ENCODE measurements at regions not wholly inside any gene's neighbourhood (a gene's known extent, or its start where the extent isn't known, plus 50 kb on each side); places are given as distances from the start of the nearest gene placed in this dataset.
"Not testable (repeated sequence)": the region's sequence is repeated elsewhere in the genome, so short reads cannot be mapped to it uniquely, and the experiment has no call there.

DNA sequence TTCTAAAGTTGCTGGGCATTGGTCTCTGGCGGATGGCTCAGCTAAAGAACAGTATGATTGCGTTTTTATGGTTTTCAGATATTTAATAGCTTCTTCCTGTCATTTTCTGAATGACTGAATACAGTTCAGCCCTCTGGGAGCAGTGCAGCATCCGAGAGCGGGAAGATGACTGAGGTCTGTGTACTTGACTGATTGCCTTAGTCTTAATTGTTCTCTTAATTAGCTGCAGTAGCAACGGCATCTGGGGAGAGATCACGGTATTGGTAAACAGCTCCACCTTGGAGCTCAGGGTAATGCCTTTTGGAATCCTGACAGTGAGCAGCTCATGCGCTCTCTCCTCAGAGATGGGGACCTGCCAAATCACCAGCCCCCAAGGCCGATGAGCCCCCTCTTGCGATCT lies 481.4 kb upstream of the SPRED2 start:
- DNase-seq (ENCODE audit: low read depth): no peak

DNA sequence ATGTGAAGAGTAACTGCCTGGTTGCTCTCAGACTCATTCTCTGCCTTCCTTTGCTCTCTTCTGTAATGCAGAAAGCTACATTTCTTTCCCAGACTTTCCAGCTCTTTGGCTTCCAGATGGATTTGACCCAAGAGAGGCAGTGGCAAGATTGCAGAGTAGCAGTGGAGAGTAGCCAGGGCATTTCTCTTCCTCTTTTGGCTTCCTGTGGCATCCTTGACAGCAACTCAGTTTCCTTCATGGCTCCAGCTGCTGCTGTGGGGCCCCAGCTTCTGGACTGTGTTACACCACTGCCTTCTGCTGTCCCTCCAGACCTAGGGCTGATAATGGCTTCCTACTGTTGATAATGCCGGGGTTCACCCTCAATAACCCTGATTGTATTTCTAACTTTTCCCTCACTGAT lies 469.4 kb upstream of the SPRED2 start:
- no peak for DNase-seq (ENCODE audit: low read depth)

DNA sequence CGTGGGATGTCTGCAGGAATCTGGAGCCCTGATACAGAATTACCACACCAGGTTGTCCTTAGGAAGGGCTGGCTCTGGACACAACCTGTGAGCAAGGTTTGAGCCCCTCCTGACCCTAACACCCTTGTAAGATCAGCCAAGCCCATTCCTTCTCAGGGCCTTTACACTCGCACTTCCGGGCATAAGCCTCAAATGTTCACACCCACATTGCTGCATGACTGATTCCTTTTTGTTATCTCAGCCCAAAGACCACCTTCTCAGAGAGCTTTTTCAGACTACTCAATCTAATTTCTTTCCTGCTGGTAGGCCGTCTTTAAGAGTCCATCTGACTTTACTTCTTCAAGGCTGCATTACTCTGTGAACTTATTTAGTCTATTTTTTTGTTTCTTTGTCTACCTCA lies 464.0 kb upstream of the SPRED2 start:
- DNase-seq (ENCODE audit: low read depth): no peak

DNA sequence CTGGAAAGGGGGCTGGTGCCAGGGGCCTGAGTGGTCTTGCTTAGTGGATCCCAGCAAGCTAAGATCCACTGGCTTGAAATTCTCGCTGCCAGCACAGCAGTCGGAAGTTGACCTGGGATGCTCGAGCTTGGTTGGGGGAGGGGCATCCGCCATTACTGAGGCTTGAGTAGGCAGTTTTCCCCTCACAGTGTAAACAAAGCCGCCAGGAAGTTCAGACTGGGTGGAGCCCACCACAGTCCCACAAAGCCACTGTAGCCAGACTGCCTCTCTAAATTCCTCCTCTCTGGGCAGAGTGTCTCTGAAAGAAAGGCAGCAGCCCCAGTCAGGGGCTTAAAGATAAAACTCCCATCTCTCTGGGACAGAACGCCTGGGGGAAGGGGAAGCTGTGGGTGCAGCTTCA lies 457.7 kb upstream of the SPRED2 start:
- not testable (repeated sequence) for DNase-seq (ENCODE audit: low read depth)

DNA sequence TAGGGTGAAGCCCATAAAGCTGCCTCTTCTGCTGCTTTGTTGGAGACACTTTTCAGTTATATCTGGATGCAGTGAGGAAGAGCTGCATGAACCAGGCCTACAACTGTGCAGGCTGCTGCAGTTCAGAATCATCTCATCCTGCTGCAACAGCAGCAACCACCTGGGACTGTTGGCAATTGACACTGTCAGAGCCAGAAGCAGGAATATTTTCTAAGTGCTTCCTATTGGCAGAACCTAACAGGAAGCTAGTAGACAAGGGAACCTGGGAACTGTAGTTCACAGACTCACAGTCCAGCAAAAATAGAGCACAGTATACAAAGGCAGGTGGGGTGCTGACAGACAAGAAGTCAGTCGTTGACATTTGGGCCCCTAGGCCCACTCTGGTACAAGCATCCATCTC lies 452.9 kb upstream of the SPRED2 start:
- DNase-seq (ENCODE audit: low read depth): no peak

DNA sequence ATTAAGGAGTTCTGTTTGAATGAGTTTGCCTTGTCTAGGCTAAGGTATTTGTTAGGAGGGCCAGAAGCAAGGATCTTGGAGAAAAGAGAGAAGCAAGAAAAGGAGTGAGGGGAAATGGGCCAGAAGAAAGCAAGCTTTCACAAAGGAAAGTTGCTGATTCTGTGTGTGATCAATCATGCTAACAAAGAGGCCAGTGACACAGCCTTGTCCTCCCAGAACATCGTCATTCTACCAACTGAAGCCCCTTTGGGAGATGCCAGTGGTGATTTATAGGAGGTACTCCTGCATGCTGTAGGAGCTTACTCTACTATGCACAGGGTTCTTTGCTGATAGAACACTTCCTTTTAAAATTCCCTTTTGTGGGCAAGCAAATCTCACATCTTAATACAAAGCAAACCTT lies 449.2 kb upstream of the SPRED2 start:
- DNase-seq (ENCODE audit: low read depth): no peak

DNA sequence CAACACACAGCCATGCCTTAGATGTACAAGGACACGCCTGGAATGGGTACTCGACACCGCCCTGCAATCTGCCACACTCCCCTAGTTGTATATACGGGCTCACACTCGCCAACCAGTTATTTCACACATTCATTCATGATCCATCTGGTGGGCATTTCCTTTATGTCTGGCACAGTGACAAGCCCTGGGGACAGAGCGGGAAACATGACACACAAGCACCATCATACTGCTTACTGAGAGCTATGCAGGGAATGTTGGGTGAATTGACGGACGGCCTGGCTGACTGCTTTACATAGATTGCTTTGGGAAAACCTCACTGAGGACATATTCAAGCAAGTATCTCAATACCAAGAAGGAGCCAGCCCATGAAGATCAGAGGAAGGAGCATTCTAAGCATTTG lies 448.0 kb upstream of the SPRED2 start:
- DNase-seq (ENCODE audit: low read depth): no peak

DNA sequence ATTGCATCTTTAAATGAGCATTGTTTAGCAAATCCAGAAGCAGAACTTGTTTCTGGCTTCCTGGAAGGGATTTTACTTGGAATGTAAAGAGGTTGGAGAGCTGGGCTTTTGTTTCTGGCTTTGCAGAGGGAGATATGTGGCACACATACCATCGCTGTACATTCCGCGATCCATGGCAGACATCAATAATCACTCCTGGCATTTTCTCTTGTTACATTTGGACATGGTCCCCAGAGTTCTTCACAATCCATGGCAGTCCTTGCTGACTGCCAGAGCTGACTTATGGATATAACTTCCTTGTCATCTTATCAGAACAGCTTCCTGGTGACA lies 445.6 kb upstream of the SPRED2 start:
- DNase-seq (ENCODE audit: low read depth): no peak

DNA sequence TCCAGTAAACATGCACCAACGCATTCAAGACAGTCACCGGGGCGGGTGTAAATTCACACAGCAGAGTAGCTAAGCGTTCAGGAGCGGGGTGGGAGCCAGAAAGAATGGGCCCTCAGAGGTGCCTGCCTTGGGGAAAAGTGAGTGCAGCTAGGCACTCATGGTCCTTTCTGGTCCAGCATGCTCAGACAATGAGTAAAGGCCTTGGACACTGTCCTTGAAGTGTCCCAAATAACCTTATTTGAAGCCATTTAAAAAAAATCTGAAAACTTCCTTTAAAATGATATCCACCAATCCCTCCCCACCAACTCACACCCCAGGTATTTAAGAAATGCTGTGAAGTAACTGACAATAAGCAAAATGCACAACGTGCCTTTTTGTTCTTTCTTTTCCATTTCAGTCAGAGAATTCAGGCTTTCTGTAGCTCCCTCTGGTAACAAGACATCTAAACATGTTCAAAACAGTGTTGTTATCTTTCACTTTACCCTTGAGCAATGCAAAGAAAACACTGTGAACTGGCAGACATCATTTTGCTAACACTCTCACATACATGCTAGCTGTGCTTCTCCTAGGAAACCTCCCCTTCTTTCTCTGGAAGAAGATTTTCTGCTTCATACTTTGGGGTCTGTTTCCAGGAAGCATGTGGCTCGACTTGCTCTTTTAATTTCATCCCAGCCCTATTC lies 445.1 kb upstream of the SPRED2 start:
- no peak for DNase-seq (ENCODE audit: low read depth)

DNA sequence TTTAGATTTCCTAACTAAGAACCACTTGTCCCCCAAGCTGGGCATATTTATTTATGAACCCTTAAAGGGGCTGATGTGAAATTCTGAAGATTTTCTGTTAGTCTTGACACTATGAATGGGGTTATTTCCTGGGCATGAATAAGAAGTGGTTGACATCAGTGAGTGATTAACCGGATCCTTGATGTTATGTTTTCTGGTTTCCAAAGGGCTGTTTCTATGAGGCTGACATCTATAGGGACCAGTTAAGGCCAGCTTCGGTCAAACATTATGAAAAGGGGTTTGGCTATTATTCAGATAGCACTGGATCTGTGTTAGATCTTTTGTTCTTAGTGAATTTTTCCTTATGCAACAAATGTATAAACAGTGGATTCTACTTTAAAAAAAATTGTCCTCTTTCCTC lies 443.7 kb upstream of the SPRED2 start:
- DNase-seq (ENCODE audit: low read depth): no peak

DNA sequence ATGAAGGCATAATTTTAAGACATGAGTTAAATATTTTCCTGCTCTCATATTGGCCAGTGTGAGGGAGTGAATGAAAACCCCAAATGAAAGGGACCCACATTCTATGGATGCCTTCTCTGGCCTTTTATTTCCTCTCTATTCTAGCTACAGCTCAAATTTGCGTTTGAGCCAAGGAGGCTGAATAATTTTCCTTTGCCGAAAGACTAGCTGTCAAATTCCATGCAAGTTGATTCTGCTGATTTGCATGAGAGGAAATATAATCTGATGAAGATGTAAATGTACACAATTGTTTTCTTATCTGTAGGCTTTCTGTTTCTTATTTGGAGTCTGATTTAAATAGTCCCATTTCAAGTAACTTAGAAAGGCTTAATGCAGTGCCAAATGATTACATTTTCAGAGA lies 438.4 kb upstream of the SPRED2 start:
- no peak for DNase-seq (ENCODE audit: low read depth)

DNA sequence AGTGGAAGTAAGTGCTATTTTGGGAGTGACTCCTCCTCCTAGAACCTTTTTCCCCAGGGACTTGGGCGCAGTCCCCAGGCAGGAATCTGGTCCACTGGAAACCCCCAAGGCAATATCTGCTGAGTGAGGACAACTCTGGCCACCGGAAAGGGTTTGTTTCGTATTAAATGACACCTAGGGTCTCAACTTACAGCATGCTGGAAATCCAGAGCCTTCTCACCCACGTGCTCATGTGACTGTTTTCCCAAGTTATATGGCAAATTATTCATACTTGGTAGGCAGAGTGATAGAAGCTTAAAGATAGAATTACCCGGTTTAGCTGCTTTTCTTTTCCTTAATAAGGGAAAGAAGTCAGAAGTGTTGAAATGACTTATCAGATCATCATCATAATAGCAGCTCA lies 436.9 kb upstream of the SPRED2 start:
- DNase-seq (ENCODE audit: low read depth): no peak

DNA sequence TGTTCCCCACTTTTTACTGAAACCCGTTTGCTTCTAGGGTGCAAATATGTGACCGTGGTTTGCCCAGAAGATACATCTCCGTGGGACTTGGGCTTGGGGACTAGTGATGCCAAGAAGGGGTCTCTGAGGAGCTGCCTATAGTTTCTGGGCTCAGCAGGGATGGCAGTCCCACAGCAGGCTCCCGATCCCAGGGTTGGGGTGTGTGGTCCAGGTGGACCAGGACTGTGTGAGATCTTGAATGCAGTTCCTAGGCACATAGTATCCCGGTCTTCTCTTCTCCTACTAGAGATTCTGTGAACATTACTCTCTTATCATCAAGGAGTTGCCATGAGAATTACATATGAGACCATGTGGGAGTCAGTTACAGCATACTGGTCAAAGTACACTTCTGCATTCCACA lies 435.8 kb upstream of the SPRED2 start:
- DNase-seq (ENCODE audit: low read depth): no peak

DNA sequence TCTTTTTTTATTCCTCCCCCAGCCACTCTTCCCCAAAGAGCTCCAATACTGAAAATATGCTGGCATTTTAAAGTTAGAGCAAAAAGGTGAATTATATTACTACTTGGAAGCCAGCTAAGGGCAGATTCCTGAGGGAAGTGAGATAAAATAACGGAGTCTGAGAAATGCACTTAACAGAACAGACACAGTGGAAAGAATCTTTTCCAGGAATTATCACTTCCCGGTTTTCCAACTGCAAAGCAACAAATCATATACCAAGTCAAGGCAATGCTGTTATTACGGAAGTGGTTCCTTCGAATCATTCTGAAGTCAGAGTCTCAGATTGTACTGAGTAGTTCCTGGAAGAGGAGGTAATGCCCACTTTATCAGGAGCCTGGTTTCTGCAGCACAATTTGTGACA lies 435.0 kb upstream of the SPRED2 start:
- DNase-seq (ENCODE audit: low read depth): no peak

DNA sequence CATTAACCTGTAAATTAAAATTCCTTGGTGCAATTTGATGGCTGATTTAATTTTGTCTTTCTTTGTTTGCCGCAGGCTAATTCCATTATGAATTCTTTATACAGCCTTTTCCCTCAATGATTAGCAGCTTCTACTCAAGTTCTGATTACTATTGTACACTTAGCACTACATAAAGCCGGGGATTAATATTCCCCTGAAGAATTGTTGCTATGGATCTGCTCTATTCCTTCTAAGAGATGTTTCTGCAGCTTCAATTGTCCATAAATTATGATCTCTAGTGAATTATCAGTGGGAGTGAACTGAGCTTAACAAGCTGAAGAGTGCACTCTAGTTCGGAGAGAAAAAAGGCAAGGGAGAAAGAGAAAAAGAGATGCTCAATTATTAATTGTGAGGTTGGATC lies 433.7 kb upstream of the SPRED2 start:
- no peak for DNase-seq (ENCODE audit: low read depth)

DNA sequence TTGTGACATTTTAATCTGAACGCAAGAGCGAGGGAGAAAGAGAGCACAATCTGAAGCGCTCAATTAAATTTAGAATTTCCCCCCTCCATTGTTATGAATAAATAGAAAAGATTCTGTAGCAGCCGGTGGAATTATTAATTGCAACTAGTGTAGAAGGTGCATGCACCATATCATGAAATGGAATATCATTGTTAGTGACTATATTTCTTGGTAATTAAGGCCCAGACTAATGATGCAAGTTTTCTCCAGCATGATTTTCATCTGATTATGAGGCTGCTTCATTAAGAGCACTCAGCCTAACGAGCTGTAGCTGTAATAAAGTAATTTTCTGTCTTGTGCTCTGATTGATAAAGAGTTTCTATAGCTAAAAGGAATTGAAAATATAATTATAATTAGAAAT lies 432.2 kb upstream of the SPRED2 start:
- no peak for DNase-seq (ENCODE audit: low read depth)

DNA sequence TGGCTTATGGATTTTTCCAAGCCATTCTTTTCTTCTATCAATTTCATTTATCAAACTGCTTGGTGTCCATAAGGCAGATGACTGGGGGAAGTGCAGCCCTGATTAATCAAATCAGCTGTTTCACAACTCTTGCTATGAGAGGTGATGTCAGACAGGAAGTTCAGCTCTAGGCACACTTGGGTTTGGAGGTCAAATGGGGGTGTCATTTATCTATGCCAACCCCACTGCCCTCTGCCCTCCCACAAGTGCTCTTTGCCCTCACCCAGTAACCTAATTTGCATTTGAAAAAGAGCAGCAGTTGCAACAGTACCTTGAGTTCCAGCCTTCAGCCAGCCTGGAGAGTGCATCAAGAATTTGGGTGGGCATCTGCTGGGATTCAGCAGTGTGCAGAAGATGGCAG lies 431.3 kb upstream of the SPRED2 start:
- DNase-seq (ENCODE audit: low read depth): no peak

DNA sequence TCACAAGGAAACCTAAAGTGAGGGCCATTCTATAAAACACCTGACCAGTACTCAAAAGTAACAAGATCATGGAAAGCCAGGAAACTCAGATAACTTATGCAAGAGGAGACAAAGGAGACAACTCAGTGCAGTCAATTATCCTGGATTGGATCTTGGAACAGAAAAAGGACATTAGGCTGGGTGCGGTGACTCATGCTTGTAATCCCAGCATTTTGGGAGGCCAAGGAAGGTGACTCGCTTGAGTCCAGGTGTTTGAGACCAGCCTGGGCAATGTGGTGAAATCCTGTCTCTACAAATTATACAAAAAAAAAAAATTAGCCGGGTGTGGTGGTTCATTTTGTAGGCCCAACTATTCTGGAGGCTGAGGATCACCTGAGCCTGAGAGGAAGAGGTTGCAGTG lies 424.5 kb upstream of the SPRED2 start:
- DNase-seq (ENCODE audit: low read depth): no peak

DNA sequence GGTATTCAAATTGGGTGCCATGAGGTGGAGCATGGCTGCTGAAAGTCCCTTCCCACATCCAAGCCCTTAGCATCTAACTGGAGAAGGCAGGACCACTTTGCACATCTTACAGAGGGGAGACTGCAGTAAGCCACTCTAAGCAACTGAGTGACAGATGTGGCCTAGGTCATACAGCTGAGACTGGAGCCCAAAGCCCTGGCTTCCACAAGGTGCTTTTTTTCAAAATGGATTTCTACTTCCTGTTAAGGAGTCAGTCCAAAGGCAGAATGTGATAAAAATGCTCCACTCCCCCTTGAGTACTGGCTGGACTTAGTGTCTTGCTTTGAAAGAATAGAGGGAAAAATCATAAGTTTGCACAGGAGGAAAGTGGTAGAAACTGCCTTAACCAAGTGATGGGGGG lies 424.0 kb upstream of the SPRED2 start:
- DNase-seq (ENCODE audit: low read depth): no peak

DNA sequence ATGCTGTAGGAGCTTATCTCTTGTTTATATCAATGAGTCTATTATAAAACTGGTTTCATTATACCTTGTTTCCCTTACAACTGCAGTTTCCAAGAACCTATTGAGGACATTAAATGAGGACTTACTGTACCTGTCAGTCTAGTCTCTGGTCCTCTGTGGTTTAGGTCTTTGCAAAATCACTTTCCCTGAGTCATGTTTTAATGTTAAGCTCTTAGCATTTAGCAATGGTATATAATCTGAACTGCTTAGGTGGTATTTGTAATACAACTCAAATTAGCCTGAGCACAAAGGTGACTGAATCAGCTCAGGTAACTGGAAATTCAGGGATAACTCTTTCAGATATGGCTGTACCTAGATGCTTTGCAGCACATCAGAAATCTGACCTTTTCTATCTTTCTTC lies 418.3 kb upstream of the SPRED2 start:
- no peak for DNase-seq (ENCODE audit: low read depth)

DNA sequence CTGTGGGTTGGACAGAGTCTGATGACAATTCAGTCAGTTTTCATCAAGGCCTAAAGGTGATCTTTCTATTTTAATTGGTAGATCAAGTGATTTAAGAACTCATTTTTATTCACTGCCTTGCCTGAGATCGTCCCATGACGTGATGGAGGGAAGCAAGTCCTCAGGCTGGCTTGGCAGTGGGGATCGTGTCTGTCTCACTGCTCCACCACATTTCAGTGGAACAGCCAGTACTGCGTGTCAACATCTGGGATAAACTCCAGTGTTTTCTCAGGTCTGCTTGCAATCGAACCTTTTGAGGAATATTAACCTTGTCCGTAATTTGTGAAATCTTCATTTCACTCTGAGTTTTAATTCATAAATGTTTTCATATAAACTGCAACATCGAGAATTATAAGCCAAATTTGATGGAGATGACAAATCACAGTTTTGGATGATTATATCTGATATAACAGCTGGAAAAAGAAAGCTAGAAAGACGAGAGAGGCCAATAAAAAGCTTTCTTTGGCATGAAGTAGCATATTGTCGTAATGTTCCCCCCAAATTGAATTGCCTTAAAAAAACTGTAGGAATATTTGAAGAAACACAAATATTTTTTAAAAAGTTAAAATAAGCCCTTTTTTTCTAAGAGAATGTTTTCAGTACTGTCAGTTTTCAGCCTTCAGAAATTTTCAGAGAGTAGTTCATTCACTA lies 414.7 kb upstream of the SPRED2 start:
- no peak for DNase-seq (ENCODE audit: low read depth)

DNA sequence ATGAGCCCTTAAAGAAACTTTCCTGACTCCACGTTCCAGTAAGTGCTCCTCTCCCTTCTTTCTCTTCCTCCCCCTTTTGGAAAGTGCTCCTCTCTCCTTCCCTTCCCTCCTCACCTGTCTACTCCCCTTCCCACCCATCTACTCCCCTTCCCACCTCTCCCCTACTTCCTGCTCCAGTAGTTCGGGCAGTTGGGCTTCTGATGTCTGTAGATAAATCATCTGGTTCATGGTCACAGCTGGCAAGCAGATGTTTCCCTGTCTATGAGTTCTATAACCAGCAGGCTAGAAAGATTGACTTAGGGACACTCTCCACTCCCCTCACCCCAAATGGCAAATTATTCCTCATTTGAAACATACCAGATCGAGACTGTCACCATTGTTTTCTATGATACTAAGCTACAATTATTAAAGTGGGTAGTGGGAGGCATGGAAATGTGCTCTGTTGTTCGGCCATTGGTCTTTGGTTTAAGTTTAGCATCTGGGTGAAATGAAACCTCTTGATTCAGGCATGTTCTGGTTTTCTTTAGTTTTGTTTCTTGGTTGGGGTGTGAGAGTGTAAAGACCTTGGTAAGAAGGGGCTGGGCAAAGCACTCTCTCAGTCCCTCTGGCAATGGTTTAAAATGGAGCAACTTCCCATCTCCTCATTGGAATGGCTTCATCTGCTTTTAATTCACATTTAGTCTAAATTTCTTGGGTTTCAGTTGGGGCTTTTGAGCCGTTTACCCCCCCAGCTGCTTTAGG lies 413.2 kb upstream of the SPRED2 start:
- no peak for DNase-seq (ENCODE audit: low read depth)

DNA sequence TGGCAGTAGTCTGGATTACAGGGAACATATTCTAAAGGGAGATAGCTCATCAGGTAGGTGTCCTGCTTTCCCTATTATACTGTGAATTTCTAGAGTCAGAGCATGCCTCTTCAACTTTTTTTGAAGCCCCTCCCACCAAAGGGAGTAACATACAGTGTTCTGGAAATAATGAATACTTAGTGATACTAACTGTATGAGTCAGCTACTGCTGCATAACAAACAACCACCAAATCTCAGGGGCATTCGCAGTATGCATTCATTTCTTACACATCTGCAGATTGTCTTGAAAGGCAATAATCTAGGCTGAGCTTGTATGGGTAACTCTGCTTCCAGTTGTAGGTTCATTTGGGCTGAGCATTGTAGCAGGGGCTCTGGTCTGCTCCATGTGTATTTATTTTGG lies 409.7 kb upstream of the SPRED2 start:
- no peak for DNase-seq (ENCODE audit: low read depth)

All from amniotic epithelial cell (primary cell).